Astrocyte of the hippocampus (primary cell): ENCODE measurements at regions not wholly inside any gene's neighbourhood (a gene's known extent, or its start where the extent isn't known, plus 50 kb on each side); places are given as distances from the start of the nearest gene placed in this dataset.

Experiments
- DNase-seq: peaks from one replicate; pipeline ENCODE4 v3.0.0; 2011; ENCODE audit warnings: low read depth, low spot score

DNA sequence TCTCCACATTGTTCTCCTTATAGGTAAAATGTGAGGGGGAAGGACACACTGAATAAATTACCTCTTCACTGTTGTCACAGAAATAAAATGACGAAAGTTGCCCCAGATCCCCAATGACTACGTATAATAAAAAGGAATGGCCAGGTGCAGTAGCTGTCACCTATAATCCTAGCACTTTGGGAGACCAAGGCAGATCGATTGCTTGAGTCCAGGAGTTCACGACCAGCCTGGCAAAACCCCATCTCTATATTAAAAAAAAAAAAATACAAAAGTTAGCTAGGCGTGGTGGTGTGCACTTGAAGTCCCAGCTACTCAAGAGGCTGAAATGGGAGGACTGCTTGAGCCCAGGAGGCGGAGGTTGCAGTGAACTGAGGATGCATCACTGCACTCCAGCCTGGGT lies 82.2 kb upstream of the APC start:
- DNase-seq = no peak

DNA sequence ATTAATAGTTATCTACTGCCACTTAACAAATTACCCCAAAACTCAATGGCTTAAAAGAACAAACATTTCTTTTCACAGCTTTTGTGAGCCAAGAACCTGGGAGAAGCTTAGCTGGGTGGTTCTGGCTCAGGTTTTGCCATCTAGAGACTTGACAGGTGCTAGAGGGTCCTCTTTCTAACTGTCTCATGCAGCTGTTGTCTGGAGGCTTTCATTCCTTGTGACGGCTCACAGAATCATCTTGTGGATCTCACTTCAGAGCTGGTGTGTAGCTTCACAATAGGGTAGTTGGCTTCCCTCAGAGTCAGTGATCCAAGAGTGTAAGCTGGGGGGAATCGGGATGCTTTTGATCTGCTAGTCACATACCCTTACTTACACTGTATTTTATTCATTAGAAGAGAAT lies 81.2 kb upstream of the APC start:
- DNase-seq = no peak

DNA sequence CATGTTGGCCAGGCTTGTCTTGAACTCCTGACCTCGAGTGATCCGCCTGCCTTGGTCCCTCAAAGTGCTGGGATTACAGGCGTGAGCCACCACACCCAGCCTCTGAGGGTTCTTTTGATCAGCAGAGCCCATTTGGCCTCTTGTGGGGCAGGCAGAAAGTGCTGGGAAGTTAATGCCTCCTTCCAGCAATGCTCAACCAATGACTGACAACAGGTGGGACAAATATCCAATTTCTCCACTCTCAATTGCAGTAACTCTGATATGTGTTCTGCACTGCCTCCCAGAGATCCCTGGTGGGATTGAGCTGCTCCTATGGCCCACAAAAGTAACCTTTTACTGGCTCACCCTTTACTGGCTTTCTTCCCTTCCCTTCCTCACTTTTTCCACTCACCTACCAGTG lies 79.9 kb upstream of the APC start:
- DNase-seq = no peak

DNA sequence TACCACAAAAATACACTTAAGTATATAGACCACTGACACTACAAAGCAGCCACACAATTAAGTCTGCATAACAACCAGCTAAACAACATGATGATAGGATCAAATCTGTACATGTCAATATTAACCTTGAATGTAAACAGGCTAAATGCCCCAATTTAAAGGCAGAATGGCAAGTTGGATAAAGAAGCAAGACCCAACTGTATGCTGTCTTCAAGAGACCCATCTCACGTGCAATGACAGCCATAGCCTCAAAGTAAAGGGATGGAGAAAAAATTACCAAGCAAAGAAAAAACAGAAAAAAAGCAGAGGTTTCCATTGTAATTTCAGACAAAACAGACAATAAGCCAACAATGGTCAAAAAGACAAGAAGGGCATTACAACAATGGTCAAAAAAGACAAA lies 77.3 kb upstream of the APC start:
- no peak for DNase-seq

DNA sequence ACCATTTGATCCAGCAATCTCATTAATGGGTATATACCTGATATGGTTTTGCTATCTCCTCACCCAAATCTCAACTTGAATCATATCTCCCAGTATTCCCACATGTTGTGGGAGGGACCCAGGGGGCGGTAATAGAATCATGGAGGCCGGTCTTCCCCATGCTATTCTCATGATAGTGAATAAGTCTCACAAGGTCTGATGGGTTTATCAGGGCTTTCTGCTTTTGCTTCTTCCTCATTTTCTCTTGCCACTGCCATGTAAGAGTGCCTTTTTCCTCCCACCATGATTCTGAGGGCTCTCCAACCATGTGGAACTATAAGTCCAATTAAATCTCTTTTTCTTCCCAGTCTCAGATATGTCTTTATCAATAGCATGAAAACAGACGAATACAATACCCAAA lies 74.5 kb upstream of the APC start:
- DNase-seq = no peak

DNA sequence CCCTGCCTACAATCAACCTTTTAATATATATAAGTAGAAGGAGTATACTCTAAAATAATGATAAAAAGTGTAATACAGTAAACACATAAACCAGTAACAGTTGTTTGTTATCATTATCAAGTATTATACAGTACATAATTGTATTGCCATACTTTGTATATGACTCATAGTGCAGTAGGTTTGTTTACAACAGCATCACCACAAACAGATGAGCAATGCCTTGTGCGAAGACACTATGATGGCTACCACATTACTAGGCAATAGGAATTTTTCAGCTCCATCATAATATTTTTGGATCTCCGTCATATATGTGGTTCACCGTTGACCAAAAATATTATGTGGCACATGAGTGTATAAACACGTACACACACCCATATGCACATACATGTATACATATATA lies 69.7 kb upstream of the APC start:
- no peak for DNase-seq

DNA sequence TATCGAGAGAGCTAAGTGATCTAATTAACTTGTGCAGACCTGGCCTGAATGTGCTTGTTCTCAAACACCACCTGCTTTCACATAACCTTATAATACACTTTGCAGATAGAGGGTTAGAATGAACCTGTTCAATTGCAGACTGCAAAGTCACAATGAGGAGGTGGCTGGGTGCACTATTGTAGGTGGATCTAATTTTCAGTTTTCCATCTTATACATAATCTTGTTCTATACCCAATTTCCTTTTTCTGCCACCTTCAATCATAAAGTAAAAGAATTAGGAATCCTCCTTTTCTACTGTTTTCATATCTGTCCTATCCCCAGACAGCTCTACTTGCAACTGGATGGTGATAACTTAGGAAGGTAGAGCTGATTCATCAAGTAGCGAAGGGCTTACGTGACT lies 68.8 kb upstream of the APC start:
- no peak for DNase-seq

DNA sequence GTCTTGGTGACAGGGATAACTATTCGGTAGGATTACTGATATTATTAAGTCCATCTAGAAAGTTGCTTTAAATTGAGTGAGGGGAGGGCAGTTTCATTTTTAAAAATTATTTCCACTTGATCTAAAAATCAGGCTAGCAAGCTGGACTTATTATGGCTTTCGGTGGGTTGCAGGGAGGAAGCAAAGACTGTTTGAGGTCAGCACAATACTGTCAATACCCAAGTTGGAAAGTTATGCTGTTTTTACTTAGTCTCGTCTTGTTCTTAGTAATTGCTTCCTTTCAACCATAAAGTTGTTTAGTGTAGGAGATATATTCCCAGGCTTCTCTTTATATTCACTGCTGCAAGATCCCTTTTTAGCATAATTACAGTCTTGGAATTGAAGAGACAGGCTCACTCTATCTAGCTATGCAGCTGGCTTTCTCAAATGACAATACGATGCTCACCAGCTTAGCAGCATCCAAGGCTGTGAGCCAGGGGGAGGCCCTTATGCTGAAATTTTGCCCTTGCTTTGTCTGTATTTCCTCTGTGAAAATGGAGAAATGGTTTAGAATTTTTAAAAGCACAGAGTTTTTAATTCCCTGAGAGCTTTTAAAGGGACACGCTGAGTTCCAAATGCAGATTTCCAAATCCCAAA lies 68.2 kb upstream of the APC start:
- DNase-seq = no peak

DNA sequence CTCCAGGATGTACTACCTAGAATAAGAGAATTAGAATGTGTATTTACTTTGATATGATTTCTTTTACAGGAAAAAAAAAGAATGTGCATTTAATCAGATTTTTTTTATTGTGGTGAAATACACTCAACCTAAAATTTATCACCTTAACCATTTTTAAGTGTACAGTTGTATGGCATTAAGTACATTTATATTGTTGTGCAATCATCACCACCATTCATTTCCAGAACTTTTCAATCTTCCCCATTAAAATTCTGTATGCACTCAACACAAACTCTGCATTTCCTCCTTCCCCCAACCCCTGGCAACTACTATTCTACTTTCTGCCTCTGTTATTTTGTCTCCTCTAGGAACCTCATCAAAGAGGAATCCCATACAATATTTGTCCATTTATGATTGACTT lies 66.0 kb upstream of the APC start:
- DNase-seq = no peak

DNA sequence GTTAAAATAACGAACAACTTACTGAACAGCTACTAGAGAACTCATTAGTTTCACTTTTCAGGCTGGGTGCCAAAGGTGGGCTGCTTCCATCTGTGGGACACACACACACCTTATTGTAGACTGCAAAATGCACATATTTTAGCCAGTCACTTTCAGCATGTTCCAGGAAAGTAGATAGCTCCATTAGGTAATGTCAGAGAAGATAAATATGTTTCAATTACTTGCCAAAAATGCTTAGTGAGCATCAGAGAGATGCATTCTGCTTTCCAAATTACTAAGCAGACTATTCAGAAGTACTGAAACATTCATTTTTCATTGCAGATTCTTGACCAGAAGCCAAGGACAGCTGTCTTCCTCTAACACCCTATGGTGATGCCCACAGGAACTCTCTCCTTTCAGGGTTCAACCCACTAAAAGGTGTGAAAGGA lies 56.2 kb upstream of the APC start:
- DNase-seq = peak; percentile 19

DNA sequence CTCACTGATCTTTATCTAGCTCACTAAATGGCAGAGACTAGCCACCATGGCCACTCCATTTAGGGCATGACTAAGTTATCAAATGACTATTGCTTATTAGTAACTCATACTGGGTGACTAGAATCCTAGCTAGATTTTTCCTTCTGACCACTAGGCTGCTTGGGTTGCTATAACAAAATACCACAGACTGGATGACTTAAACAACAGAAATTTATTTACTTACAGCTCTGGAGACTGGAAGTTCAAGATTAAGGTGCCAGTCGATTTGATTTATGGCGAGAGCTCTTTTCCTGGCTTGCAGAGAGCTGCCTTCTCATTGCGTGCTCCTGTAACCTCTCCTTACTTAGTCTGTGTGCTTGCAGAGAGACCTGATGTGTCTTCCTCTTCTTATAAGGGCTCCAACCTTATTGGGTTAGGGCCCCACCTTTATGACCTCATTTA lies 55.0 kb upstream of the APC start:
- peak; percentile 39 for DNase-seq

DNA sequence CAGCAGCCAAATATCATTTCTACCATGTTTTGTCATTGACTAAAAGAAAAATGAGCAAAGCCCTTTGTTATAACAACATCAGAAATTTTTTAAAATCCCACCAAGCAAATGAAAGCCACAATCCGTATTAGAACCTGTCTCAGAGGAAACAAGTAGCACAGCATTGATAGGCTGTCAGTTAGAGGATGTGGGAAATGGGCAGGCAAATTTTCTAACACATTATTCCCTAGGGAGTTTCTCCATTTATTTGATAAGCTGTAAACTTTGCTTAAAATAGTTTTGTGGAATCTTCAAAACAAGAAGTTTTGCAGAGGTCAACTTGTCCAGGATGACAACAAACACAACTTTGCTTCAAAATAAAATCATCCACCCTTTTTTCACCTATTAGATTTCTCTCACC lies 53.6 kb upstream of the APC start:
- no peak for DNase-seq

DNA sequence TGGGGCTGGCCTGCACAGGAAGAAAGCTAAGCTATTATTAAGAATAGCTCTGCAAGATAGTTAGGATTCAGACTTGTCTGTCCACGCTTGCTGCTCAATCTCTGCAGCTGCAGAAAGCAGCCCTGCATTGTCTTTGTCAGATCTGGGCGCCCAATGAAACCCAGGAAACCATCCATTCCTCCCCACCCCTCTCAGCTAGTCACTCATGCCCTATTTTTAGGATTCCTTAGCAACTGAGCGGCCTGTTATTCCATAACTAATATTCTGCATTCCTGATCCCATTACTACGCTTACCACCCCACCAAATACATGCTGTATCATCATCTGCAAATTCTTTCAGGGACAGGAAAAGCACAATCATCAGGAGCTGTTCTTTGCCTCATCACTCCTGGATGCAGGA lies 52.9 kb upstream of the APC start:
- peak; percentile 34 for DNase-seq

DNA sequence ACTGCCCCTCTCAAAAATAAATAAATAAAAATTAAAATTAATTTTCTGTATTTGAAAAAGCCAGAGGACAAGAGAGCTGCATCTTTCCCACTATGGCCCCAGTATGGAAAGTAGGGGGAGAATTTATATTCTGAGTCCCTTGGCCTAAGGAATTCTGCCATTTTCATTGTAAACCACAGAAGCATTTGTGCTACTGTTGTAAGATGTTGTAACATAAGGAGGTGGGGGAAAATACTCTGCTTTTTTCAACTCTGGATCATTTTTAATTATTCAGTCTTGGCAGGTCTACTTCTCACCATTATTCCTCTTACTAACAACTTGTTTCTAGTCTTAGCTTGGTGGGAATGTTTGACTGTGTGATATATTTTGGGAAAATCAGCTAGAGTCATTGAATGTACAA lies 52.3 kb upstream of the APC start:
- no peak for DNase-seq

DNA sequence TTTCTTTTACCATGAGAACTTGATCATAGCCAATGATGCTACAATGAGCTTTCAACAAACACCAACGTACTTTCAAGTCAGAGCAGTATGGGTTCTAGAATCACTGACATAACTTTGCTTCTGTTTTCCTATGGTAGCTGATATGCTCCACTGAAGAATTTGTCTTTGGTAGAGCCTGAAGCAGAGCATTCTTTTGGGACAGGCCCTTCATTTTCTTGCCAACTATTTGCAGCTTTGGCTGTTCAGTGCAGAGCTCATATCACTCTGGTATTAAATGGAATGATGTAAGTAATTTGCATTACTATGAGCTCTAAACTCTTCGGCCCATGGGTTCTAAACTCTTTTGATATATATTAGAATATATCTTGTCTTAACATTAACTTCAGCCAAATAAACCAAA lies 51.8 kb upstream of the APC start:
- peak; percentile 76 for DNase-seq

DNA sequence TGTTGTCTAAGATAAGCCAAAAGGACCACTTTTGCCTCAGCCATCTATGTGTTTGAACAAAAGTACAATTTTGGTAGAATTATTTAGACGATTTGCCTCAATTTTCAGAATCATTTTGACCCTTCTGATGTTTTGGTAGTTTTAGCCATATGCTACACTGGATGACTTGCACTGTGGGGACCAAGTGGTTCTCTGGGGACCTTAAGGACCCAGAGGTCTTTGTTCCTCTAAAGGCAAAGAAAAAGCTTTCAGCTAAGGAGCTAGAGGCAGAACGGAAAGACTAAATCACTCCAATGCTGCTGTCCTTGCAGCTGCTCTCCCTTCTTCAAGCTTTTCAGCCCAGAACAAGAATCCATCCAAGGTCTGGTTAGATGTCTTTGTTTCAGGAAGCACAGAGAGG lies 51.0 kb upstream of the APC start:
- no peak for DNase-seq

DNA sequence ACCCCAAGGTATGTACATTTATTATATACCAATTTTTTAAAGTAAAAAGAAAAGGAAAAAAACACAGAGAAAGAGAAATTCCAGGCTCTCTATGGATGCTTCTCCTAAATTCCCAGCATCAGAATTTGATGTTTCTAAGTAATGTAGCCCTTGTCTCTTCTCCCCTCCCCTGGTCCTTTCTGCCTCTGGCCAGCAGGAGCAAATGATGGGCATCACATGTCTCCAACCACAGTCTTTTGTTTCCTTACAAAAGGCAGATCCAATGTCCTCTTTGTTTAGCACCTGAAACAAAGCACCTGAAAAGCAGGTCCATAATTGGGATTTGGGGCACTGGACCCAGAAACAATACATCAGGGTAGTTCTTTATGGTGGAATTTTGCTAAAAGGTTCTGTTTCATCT lies 50.4 kb upstream of the APC start:
- no peak for DNase-seq
